Motor neuron (in vitro differentiated cells): ENCODE measurements at regions not wholly inside any gene's neighbourhood (a gene's known extent, or its start where the extent isn't known, plus 50 kb on each side); places are given as distances from the start of the nearest gene placed in this dataset.
A peak's percentile ranks its signal among the peaks of the same experiment; 100 is the strongest.

Experiments
- ATAC-seq, 8 experiments: fragments of 200-7000 bp; cut with Tn5 transposase; replicated peaks in 6 of 8; 2 replicates each; pipeline ENCODE4 v1.8.0; 2021; ENCODE audit warnings: mild to moderate bottlenecking in 8 of 8, moderate library complexity in 8 of 8
- H3K27ac ChIP-seq, 2 donors: fragments of 250-450 bp; sonication (Bioruptor Pico); 2 replicates each; pipeline ENCODE4 v1.9.0; 2021; ENCODE audit warnings: antibody characterized with exemption in 2 of 2, mild to moderate bottlenecking in 2 of 2, moderate library complexity in 1 of 2
- H3K4me1 ChIP-seq, 2 donors: fragments of 250-450 bp; sonication (Bioruptor Pico); replicated peaks in 1 of 2; 2 replicates each; pipeline ENCODE4 v1.6.1; 2021; ENCODE audit warnings: antibody characterized with exemption in 2 of 2, mild to moderate bottlenecking in 2 of 2, moderate library complexity in 1 of 2
- H3K4me3 ChIP-seq, 5 donors: fragments of 250-450 bp; sonication (Bioruptor Pico); 2 replicates each; pipeline ENCODE4 v1.9.0; 2021; ENCODE audit warnings: antibody characterized with exemption in 5 of 5, mild to moderate bottlenecking in 5 of 5, moderate library complexity in 4 of 5
- WGBS, 10 experiments: fragments of 450-650 bp; shearing (Covaris generic); methylation state at CpG; one replicate each; pipeline ENCODE4 v1.0.0; 2022; 5-methylcytosine and 5-hydroxymethylcytosine counted together
- in situ Hi-C, 9 experiments: fragments of 400-800 bp; cut with MboI; loops; one replicate each; pipeline ENCODE4 v1.15.0; 2021; ENCODE audit warnings: low sequenced_read_pairs in 9 of 9, low pct_unique_long_range_greater_than_20kb in 2 of 9; ENCODE audit not compliant: unreplicated experiment in 9 of 9

DNA sequence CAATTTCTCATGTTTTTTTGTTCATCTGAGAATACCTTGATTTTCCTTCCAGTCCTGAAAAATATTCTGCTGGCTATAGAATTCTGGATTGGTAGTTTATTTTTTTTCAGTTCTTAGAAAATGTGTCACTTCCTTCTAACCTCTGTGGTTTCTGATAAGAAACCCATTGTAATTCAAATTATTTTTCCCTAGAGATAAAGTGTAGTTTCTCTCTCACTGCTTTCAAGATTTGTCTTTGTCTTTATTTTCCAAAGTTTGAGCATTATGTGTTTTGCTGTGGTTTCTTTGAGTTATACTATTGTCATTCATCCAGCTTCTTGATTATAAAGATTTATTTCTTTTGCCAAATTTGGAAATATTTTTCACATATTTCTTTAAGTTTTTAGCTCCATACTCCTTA lies 324.0 kb upstream of the SPRY2 start:
- in situ Hi-C loops: no loop called here
- H3K27ac ChIP-seq: no peak overlapping the region
- ATAC-seq: no peak

DNA sequence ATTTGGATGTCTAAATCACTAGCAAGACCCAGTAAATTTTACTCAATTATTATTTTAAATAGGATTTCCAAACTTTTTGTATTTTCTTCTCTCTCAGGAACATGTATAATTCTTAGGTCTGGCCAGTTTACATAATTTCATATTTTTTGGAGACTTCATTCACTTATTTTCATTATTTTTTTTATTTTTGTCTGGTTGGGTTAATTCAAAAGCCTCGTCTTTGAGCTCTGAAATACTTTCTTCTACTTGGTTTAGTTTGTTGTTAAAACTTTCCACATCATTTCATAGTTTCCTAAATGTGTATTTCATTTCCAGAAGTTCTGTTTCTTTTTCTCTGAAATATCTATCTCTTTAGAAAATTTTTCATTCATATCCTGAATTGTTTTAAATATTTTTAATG lies 322.9 kb upstream of the SPRY2 start:
- Histone ChIP-seq H3K4me3 (no peak overlapping the region), H3K4me1 (no peaks in the 10 kb centered on the region), H3K27ac (no peak overlapping the region)
- no peak for ATAC-seq
- in situ Hi-C loops: no loop called here
- WGBS, 10 experiments: 0 to 97% (median 67%) methylated on average over 1 of the region's 1 CpG; no CpG with 5 or more reads in 1 of the 10 experiments

More for the DNA sequence above, 324.0 kb upstream of the SPRY2 start:
- H3K4me3 ChIP-seq: no peak overlapping the region
- peaks cover 0 to 6% of the 10 kb centered on the region in 2 donors for H3K4me1 ChIP-seq

DNA sequence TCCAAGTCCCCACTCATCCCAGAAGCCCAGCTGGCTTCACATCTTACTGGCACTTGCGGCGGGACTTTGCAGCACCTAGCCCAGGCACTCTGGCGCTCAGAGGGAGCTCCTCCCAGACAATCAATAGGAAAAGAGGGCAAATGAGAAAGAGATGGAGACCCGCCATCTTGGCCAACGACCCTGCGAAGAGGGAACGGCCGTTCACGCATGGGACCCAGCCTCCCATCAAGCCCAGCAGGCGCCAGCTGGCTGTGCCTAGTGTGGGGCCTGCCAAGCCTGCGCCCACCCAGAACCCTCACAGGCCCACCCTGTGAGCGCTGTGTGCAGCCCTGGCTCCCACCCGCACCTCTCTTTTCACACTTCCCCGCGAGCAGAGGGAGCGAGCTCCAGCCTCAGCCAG lies 317.8 kb upstream of the SPRY2 start:
- whole genome bisulfite sequencing, 10 experiments: 59 to 80% (median 77%) methylated on average over 1 to 4 of the region's 16 CpGs; no CpG with 5 or more reads in 6 of the 10 experiments
- H3K4me3 ChIP-seq: no peak overlapping the region
- no peak for ATAC-seq
- no peak overlapping the region for H3K27ac ChIP-seq
- in situ Hi-C loops: no loop called here
- H3K4me1 ChIP-seq: no peaks in the 10 kb centered on the region

DNA sequence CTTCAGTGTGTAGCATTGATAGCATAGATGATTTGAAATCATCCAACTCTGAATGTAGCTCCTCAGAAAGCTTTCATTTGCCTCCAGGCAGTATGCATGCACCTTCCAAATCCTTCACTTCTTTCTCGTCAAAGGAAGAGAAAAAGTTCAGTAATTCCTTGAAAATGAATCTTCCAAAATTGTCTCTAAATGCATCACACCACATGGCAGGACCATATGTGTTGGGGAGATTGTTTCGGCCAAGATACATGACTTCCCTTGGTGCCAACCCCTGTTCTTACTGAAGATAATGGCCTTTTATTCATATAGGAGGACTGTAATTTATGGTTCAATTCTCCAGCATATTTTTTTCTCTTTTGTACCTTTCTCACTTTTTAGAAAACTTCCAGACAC lies 315.6 kb upstream of the SPRY2 start:
- no peak overlapping the region for H3K27ac ChIP-seq
- H3K4me3 ChIP-seq: no peak overlapping the region
- in situ Hi-C loops: no loop called here
- no peaks in the 10 kb centered on the region for H3K4me1 ChIP-seq
- 7 to 100% (median 60%) methylated on average over 1 to 2 of the region's 2 CpGs; no CpG with 5 or more reads in 1 of the 10 experiments for WGBS, 10 experiments
- no peak for ATAC-seq

DNA sequence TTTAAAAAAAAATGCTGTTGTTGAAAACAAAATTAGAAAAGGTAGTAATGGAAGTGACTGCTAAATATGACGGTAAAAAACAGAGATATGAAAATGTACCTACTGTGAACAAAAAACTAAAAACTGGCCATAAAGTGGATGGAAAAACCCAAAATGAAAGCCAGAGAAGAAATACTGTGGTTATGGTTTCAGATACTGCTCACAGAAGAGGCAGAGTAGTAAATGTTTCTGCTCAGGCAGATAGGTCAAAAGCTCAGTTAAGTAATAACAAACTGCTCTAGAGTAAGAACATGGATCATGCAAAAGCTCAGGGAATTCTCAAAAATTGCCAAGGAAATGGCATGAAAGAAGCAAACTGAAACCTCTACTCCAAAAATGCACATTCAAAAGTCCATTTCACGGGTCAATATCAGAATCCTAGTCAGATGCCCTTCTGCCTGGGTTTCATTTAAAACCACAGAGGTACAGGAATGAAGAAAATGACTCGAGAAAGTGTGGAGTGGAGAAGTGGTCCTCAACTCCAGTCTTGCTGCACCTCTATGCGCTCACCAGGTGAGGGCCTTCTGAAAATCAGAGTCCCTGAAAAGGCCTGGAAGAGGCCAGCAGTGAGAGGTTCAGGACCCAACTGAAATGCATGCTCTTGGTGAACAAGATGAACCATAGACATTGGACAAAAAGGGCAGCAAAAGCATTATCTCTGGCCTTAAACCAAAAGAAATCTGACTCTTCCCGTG lies 315.0 kb upstream of the SPRY2 start:
- in situ Hi-C loops: no loop called here
- ATAC-seq: no peak
- WGBS, 10 experiments: 1 to 100% (median 78%) methylated on average over 1 to 5 of the region's 5 CpGs; no CpG with 5 or more reads in 1 of the 10 experiments
- no peak overlapping the region for H3K27ac ChIP-seq
- H3K4me3 ChIP-seq: no peak overlapping the region
- no peaks in the 10 kb centered on the region for H3K4me1 ChIP-seq

DNA sequence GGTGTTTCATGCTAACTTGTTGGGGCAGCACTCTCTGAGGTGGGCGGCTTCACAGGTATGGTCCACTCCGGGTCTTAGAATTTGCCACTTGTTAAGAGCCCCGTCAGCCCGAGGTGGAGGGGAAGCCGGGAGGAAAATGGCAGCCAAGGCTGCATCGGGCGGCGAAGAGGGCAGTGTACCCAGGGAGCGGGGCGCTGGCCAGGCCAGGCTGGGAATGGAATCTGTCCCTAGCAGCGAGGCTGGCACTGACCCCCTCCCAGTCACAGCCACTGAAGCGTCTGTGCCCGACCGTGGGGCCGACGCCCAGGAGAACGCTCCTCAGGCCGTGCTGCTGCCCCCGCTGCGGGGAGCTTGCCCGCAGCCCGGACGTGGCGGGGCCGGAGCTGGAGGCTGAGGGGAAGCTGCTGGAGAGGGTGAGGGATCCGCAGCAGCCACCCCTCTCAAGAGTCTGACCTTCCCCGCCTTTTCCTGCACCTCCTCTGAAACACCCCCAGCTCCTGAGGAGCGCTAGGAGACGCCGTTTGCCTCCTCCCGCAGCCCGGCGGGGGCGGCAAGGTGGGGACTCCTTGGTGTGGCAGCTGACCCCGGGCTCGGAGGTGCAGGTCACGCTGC lies 313.8 kb upstream of the SPRY2 start:
- WGBS, 10 experiments: 27 to 91% (median 80%) methylated on average over 1 to 14 of the region's 37 CpGs; no CpG with 5 or more reads in 3 of the 10 experiments
- in situ Hi-C loops: no loop called here
- Histone ChIP-seq H3K4me3 (no peak overlapping the region), H3K27ac (no peak overlapping the region), H3K4me1 (no peaks in the 10 kb centered on the region)
- ATAC-seq: no peak

DNA sequence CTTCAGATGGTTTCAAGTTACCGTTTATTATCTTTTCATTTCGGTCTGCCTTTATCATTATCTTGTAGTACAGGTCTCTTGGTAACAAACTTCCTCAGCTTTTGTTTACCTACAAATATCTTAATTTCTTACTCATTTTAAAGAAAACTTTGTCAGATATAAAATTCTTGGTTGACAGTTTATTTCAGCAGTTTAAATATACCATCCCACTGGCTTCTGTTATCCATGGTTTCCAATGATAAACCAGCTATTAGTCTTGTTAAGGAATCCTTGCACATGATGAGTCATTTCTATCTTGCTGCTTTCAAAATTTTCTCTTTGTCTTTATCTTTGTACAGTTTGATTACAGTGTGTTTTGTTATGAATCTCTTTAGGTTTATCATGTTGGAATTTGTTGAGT lies 308.3 kb upstream of the SPRY2 start:
- ATAC-seq: no peak
- in situ Hi-C loops: no loop called here
- H3K4me1 ChIP-seq: no peaks in the 10 kb centered on the region
- no peak overlapping the region for H3K4me3 ChIP-seq
- no peak overlapping the region for H3K27ac ChIP-seq
- 0 to 100% (median 90%) methylated on average over 2 of the region's 2 CpGs; no CpG with 5 or more reads in 1 of the 10 experiments for WGBS, 10 experiments

DNA sequence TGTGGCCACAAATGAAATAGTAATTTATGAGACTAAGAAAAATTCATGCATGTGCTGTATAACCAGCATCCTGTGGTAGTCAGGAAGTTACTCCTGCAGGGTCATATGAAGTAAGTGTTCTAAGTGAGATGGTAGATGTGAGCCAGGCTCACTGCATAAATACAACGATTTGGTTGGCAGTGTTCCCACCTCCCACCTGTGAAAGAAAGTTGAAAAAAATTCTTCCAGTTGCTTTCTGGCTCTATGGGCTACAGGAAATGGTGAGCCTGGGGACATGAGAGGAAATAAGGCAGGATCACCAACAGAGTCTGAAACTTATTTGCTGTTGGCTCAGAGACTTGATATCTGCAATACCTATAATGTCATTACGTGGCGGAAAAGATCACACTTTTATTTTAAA lies 301.7 kb upstream of the SPRY2 start:
- no peak for ATAC-seq
- in situ Hi-C loops: no loop called here
- H3K4me1 ChIP-seq: no peaks in the 10 kb centered on the region
- WGBS, 10 experiments: 0 to 86% (median 71%) methylated on average over 1 to 3 of the region's 3 CpGs; no CpG with 5 or more reads in 1 of the 10 experiments
- H3K4me3 ChIP-seq: no peak overlapping the region
- H3K27ac ChIP-seq: no peak overlapping the region

DNA sequence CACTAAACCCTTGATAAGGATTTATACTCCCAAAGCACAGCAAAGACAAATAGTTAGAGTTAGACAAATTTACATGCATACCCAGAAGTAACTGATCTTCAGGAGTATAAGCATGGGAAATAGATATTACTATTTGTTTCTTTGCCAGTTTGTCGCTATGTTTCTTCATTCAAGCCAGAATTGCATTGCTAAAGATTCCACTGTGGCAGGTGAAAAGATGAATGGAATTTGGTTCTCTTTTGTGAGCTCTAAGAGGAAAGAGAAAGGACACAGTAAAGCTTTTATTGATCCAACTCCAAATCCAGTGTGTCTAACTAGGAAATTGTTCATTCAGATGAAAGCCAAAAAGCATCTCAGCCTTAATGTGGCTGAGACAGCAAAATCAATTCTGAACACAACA lies 292.3 kb upstream of the SPRY2 start:
- H3K27ac ChIP-seq: no peak overlapping the region
- no peak overlapping the region for H3K4me3 ChIP-seq
- H3K4me1 ChIP-seq: peaks cover 3 to 4% of the 10 kb centered on the region in 2 donors
- in situ Hi-C loops: no loop called here
- peak in 1 of 8 experiments; percentile 32 for ATAC-seq
- WGBS, 10 experiments: 17 to 100% (median 50%) methylated on average over 1 of the region's 1 CpG; no CpG with 5 or more reads in 1 of the 10 experiments

DNA sequence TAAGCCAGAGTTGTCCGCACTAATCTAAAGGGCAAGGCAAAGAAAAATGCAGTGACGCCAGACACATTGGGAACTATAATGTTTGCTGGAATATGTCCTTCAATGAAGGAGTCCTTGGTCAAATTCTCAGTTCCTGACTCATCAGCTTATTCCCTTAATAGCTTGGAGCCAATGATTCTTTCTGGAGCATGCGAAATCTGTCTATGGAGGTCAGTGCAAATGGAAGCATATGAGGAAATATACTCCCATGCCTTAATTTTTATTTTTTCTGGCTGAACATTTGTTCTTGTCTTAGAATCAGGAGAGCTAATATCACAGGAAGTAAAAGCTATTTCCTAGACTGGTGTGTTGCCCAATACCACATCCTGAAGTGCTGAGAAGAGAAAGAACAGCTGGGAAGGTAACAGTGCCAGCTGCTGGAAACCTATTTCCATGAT lies 289.8 kb upstream of the SPRY2 start:
- H3K27ac ChIP-seq: no peak overlapping the region
- in situ Hi-C loops: no loop called here
- H3K4me1 ChIP-seq: peaks cover 3 to 4% of the 10 kb centered on the region in 2 donors
- 50 to 100% (median 74%) methylated on average over 1 to 3 of the region's 3 CpGs; no CpG with 5 or more reads in 4 of the 10 experiments for WGBS, 10 experiments
- no peak overlapping the region for H3K4me3 ChIP-seq
- ATAC-seq: no peak

DNA sequence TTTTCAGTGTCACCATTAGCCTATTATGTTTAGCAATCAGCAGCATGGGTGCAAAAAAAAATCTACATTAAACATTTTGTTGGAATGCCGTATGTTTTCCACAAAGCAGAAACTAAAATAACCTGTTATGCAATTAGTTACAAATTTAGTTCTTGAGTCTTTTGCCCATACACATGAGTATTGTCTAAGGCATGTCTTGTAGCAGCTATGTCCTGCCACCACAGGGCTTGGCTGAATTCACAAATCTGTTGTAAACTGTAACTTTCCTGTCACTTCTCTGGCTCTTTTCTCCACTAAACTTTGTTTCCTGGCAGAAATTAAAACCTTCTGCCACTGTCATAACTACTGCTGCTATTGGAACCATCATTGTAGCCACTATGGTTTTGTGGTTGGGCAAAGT lies 277.9 kb upstream of the SPRY2 start:
- Histone ChIP-seq H3K4me1 (no peaks in the 10 kb centered on the region), H3K4me3 (no peak overlapping the region), H3K27ac (no peak overlapping the region)
- 0 to 100% (median 56%) methylated on average over 1 of the region's 1 CpG; no CpG with 5 or more reads in 4 of the 10 experiments for WGBS, 10 experiments
- in situ Hi-C loops: no loop called here
- ATAC-seq: no peak

DNA sequence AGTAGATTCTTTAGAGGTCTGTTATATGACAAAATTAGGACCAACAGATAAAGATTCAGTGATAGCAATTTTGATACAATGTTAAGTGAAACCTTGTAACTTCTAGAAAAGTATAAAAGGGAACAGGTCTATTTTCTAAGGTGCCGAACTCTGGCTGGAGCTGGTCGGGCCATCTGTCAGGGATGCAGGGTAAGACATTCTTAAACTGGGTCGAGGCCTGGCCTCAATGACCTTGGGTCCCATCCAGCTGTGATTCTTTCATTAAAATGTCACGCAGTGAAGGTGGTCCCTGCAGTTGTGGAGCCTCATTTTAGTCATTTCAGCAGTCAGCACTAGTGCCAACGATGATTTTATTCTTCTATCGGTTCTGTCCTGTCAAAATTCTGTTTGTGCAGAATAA lies 271.9 kb upstream of the SPRY2 start:
- Histone ChIP-seq H3K27ac (no peak overlapping the region), H3K4me3 (no peak overlapping the region), H3K4me1 (no peaks in the 10 kb centered on the region)
- 14 to 64% (median 37%) methylated on average over 2 to 6 of the region's 6 CpGs; no CpG with 5 or more reads in 2 of the 10 experiments for WGBS, 10 experiments
- in situ Hi-C loops: no loop called here
- ATAC-seq: no peak

DNA sequence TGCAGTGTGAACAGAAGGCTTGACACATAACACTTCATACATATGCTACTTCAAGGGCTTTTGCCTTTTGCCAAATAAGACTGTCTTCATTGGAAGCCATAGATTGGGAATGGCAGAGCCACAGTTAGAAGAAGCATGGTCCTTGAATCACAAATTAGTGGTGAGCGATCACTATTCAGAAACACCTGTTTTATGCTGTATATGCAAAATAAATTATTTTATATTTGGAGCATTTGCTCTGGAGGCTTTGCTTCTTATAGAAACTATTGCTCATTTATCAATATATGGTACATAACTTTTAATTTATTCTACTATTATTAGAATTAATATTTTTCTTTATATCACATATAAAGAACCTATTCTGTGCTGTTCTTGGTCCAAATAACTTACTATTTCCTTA lies 270.4 kb upstream of the SPRY2 start:
- Histone ChIP-seq H3K27ac (no peak overlapping the region), H3K4me1 (no peaks in the 10 kb centered on the region), H3K4me3 (no peak overlapping the region)
- no peak for ATAC-seq
- 38 to 100% (median 93%) methylated on average over 1 of the region's 1 CpG; no CpG with 5 or more reads in 6 of the 10 experiments for WGBS, 10 experiments
- in situ Hi-C loops: no loop called here

DNA sequence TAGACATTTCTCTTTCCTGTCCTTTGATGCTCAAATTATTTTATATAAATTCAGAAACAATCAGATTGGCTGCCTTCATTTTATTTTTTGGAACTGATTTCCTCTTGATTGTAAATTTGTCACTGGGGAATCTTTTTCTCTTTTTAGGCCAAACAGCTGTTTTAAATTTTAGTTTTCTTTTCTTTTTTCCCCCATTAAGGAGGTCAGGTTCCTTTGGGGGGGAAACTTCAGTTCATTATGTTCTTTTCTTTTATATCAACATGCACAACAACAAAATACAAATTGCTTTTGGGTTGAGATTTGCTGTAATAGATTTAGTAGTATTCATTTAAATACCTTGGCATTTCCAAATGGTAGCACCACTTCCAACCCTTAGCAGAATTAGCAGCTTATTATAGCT lies 264.8 kb upstream of the SPRY2 start:
- H3K4me1 ChIP-seq: no peaks in the 10 kb centered on the region
- no peak overlapping the region for H3K27ac ChIP-seq
- no peak for ATAC-seq
- no peak overlapping the region for H3K4me3 ChIP-seq
- in situ Hi-C loops: no loop called here
